ENCODE measurements at regions not wholly inside any gene's neighbourhood (a gene's known extent, or its start where the extent isn't known, plus 50 kb on each side); places are given as distances from the start of the nearest gene placed in this dataset.

DNA sequence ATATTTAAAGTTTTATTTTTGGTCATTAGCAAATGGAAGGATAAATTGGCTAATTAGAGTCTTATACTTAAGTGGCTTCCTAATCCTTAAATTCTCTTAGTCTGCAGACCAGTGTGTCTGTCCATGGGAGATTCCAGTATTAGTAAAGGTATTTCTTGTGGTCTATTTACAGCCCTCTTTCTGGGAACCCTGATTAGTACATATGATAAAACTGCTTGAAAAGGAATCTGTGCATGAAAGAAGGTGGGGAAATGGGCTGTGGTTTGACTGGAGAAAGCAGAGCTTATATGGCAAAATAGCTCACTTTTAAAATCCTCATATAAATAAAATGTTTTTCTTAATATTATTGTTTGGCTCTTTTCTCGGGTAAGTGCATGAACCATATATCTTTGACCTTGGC, 124.5 kb upstream of the RHOBTB1 start:
- no peak overlapping the region for H3K9ac ChIP-seq
- H3K79me2 ChIP-seq (ENCODE audit: insufficient read depth): no peaks in the 10 kb centered on the region
- no peak for DNase-seq
- H3K9me2 ChIP-seq (ENCODE audit: insufficient read depth): no peaks in the 10 kb centered on the region
- no peak overlapping the region for H3K27ac ChIP-seq
- no peak for TF ChIP-seq EZH2phosphoT487 (IDR thresholded peaks at IDR 0.05; ENCODE audit: insufficient read depth, low read depth)
- TF ChIP-seq EZH2 (IDR thresholded peaks at IDR 0.05; ENCODE audit: insufficient read depth, poor library complexity, severe bottlenecking): no peak
- no peak overlapping the region for H2AFZ ChIP-seq
- no peak overlapping the region for H3K4me3 ChIP-seq
- H3K4me1 ChIP-seq (ENCODE audit: insufficient read depth): no peaks in the 10 kb centered on the region
- H3K27me3 ChIP-seq (replicated peaks; ENCODE audit: insufficient read depth): peaks cover 17% of the 10 kb centered on the region
- 39 to 42% methylated on average over 1 of the region's 1 CpG for WGBS, 2 experiments (ENCODE audit: low coverage in 1 of 2, low lambda C conversion rate in 2 of 2, missing lambda C conversion rate in 2 of 2)
- no peaks in the 10 kb centered on the region for H3F3A ChIP-seq (ENCODE audit: insufficient read depth)
- H3K9me3 ChIP-seq (ENCODE audit: low read depth): no peaks in the 10 kb centered on the region
- H4K20me1 ChIP-seq (ENCODE audit: insufficient read depth): no peaks in the 10 kb centered on the region
- H3K4me2 ChIP-seq (ENCODE audit: unreplicated experiment): no peak overlapping the region
- in situ Hi-C loops (cut with MboI): no loop called here
- H3K36me3 ChIP-seq (ENCODE audit: low read depth): no peaks in the 10 kb centered on the region

DNA sequence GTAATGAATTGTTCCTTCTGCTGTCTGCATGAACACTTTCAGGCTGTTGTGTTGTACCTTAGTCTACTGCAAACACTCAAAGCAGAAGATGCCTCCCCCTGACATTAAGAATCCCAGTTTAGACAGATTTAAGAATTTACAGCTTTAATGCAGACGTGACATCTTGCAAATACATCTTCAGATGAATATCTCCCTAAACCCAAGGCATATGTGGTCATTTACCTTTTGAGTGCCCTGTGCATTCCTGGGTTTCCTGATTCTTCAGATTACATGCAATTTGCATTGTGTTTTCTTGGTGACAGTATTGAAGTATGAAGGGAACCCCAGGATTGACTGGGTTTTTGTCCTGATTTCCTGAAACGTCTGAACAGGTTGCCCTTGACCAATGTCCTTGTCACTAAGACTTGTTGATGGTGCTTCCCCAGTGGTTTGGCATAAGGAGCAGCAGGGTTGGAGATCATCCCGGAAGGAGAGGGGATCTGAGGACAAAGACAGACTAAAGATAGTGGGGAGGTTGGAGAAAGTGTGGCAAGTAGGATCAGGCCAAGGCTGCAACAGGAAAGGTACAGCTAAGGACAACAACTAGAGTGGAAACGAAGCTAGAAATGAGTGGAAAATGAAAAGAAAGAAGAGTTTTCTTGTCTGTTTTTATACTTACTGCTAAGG, 123.8 kb upstream of the RHOBTB1 start:
- no peaks in the 10 kb centered on the region for H3K9me3 ChIP-seq (ENCODE audit: low read depth)
- H3F3A ChIP-seq (ENCODE audit: insufficient read depth): no peaks in the 10 kb centered on the region
- no peaks in the 10 kb centered on the region for H3K79me2 ChIP-seq (ENCODE audit: insufficient read depth)
- H3K27me3 ChIP-seq (replicated peaks; ENCODE audit: insufficient read depth): peaks cover 17% of the 10 kb centered on the region
- H2AFZ ChIP-seq: no peak overlapping the region
- H3K36me3 ChIP-seq (ENCODE audit: low read depth): no peaks in the 10 kb centered on the region
- WGBS, 2 experiments (ENCODE audit: low coverage in 1 of 2, low lambda C conversion rate in 2 of 2, missing lambda C conversion rate in 2 of 2): 20 to 36% methylated on average over 4 of the region's 4 CpGs
- no peaks in the 10 kb centered on the region for H3K4me1 ChIP-seq (ENCODE audit: insufficient read depth)
- H3K4me2 ChIP-seq (ENCODE audit: unreplicated experiment): no peak overlapping the region
- H3K4me3 ChIP-seq: no peak overlapping the region
- no peaks in the 10 kb centered on the region for H3K9me2 ChIP-seq (ENCODE audit: insufficient read depth)
- no peak overlapping the region for H3K9ac ChIP-seq
- no peaks in the 10 kb centered on the region for H4K20me1 ChIP-seq (ENCODE audit: insufficient read depth)
- no peak for TF ChIP-seq EZH2phosphoT487 (IDR thresholded peaks at IDR 0.05; ENCODE audit: insufficient read depth, low read depth)
- TF ChIP-seq EZH2 (IDR thresholded peaks at IDR 0.05; ENCODE audit: insufficient read depth, poor library complexity, severe bottlenecking): no peak
- no peak for DNase-seq
- in situ Hi-C loops (cut with MboI): no loop called here
- H3K27ac ChIP-seq: no peak overlapping the region

DNA sequence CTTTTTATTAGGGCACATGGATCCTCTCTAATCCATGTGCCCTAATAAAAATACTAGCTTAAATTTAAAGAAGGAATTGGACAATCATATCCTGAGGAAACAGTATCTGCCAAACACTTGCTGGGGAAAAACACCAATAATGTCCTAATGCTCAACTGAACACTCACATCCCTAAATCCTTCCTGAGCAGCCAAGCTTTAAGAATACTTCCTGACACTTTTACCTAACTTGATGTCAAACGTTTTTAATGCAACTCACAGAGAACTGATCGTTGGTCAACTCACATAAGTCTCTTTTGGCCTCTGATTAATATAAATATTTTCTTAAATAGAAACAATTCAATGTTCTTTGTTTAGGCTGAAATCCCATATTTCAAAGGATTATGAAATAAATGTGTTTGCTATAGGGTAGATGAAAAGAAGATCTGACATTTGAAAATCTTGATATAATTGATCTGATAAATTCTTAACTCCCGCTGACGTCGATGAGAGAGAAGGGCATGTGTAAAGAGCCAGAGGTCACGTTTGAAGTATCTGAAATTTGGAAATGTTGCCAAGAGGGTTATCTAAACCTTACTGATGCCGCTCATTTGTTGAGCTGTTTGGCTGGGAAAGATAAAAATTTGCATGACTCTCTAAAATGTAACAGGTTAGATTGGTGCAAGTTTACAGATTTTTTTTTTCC, 122.8 kb upstream of the RHOBTB1 start:
- TF ChIP-seq EZH2 (IDR thresholded peaks at IDR 0.05; ENCODE audit: insufficient read depth, poor library complexity, severe bottlenecking): no peak
- no peak for TF ChIP-seq EZH2phosphoT487 (IDR thresholded peaks at IDR 0.05; ENCODE audit: insufficient read depth, low read depth)
- in situ Hi-C loops (cut with MboI): no loop called here
- Histone ChIP-seq H3K9me2 (ENCODE audit: insufficient read depth) (no peaks in the 10 kb centered on the region), H3K4me1 (ENCODE audit: insufficient read depth) (no peaks in the 10 kb centered on the region), H2AFZ (no peak overlapping the region), H3K9ac (no peak overlapping the region), H4K20me1 (ENCODE audit: insufficient read depth) (no peaks in the 10 kb centered on the region), H3K27me3 (replicated peaks; ENCODE audit: insufficient read depth) (peaks cover 24% of the 10 kb centered on the region), H3K36me3 (ENCODE audit: low read depth) (no peaks in the 10 kb centered on the region), H3K9me3 (ENCODE audit: low read depth) (no peaks in the 10 kb centered on the region), H3K4me3 (no peak overlapping the region), H3F3A (ENCODE audit: insufficient read depth) (no peaks in the 10 kb centered on the region), H3K4me2 (ENCODE audit: unreplicated experiment) (no peak overlapping the region), H3K79me2 (ENCODE audit: insufficient read depth) (no peaks in the 10 kb centered on the region), H3K27ac (no peak overlapping the region)
- WGBS, 2 experiments (ENCODE audit: low coverage in 1 of 2, low lambda C conversion rate in 2 of 2, missing lambda C conversion rate in 2 of 2): 57 to 58% methylated on average over 7 of the region's 7 CpGs
- DNase-seq: no peak

DNA sequence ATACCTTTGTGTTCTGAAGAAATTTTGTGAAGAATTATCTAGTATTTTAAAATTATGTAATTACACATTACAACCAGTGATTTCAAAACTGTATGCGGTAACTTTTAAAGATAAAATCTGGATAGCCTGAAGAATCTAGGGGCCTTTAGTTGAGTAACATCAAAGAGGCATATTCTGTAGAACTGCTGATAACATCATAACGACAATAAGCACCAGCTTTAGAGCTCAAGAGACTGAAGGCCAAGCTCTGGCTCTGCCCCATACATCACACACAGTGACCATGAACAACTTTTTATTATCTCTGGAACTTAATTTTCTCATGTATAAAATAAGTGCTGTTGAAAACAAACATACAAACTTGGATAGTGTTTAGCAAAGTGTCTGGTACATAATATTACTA, 121.1 kb upstream of the RHOBTB1 start:
- 74 to 78% methylated on average over 2 of the region's 2 CpGs for WGBS, 2 experiments (ENCODE audit: low coverage in 1 of 2, low lambda C conversion rate in 2 of 2, missing lambda C conversion rate in 2 of 2)
- Histone ChIP-seq H3K79me2 (ENCODE audit: insufficient read depth) (no peaks in the 10 kb centered on the region), H3K27me3 (replicated peaks; ENCODE audit: insufficient read depth) (peaks cover 24% of the 10 kb centered on the region), H4K20me1 (ENCODE audit: insufficient read depth) (no peaks in the 10 kb centered on the region), H3K4me3 (no peak overlapping the region), H2AFZ (no peak overlapping the region), H3K4me2 (ENCODE audit: unreplicated experiment) (no peak overlapping the region), H3K9me2 (ENCODE audit: insufficient read depth) (no peaks in the 10 kb centered on the region), H3K9me3 (ENCODE audit: low read depth) (no peaks in the 10 kb centered on the region), H3K9ac (no peak overlapping the region), H3K36me3 (ENCODE audit: low read depth) (no peaks in the 10 kb centered on the region), H3K4me1 (ENCODE audit: insufficient read depth) (no peaks in the 10 kb centered on the region), H3K27ac (no peak overlapping the region), H3F3A (ENCODE audit: insufficient read depth) (no peaks in the 10 kb centered on the region)
- TF ChIP-seq EZH2 (IDR thresholded peaks at IDR 0.05; ENCODE audit: insufficient read depth, poor library complexity, severe bottlenecking): no peak
- TF ChIP-seq EZH2phosphoT487 (IDR thresholded peaks at IDR 0.05; ENCODE audit: insufficient read depth, low read depth): no peak
- in situ Hi-C loops (cut with MboI): no loop called here
- no peak for DNase-seq
